HEK293 (cell line): ENCODE measurements at regions not wholly inside any gene's neighbourhood (a gene's known extent, or its start where the extent isn't known, plus 50 kb on each side); places are given as distances from the start of the nearest gene placed in this dataset.

Experiments used
- CTCF ChIA-PET: fragments of 350-600 bp; formaldehyde crosslinking; extraction: SDS; loops from one replicate; lab custom pipeline; 2021; ENCODE audit warnings: antibody characterized with exemption; lab: Yijun Ruan, JAX
- POLR2A ChIA-PET: fragments of 300-600 bp; formaldehyde crosslinking; extraction: SDS; loops from one replicate; lab custom pipeline; 2020; ENCODE audit warnings: antibody characterized with exemption, inconsistent platforms; lab: Yijun Ruan, JAX
- H3K27ac ChIP-seq: fragments of 200-500 bp; sonication (Bioruptor generic); 2 replicates; pipeline ENCODE4 v1.5.1; 2014; ENCODE audit warnings: low read depth, low read length, control low read depth, inconsistent platforms; ENCODE audit errors: extremely low read depth
- H3K36me3 ChIP-seq, 2 experiments: fragments of 200-500 bp in 1 of 2; sonication (Bioruptor generic) in 1 of 2; 1 replicate in 1 of 2; 2 replicates in 1 of 2; pipeline ENCODE4 v1.5.1; 2014 to 2017; ENCODE audit warnings: inconsistent platforms in 2 of 2, low read length in 2 of 2; ENCODE audit not compliant: control insufficient read depth in 2 of 2, insufficient read depth in 1 of 2
- H3K4me1 ChIP-seq: fragments of 200-500 bp; sonication (Bioruptor generic); 2 replicates; pipeline ENCODE4 v1.5.1; 2014; ENCODE audit warnings: mild to moderate bottlenecking, low read length, inconsistent platforms; ENCODE audit not compliant: control insufficient read depth, insufficient read depth
- H3K4me3 ChIP-seq: 2 replicates; pipeline ENCODE4 v1.5.1; 2011; ENCODE audit warnings: low read depth, mild to moderate bottlenecking, control low read depth, low read length, moderate library complexity
- H3K9me3 ChIP-seq: fragments of 200-500 bp; sonication (Bioruptor generic); 2 replicates; pipeline ENCODE4 v1.5.1; 2014; ENCODE audit warnings: low read depth, low read length, inconsistent platforms; ENCODE audit not compliant: control insufficient read depth, insufficient read depth
- FEZF1 ChIP-seq: fragments of 450-650 bp; formaldehyde crosslinking; IDR thresholded peaks from 2 replicates; pipeline ENCODE4 v1.5.1; 2016; ENCODE audit warnings: missing biosample characterization, missing genetic modification characterization
- GLIS1 ChIP-seq: fragments of 450-650 bp; formaldehyde crosslinking; IDR thresholded peaks from 2 replicates; pipeline ENCODE4 v1.5.1; 2016; ENCODE audit warnings: missing biosample characterization, missing genetic modification characterization
- GLIS2 ChIP-seq: fragments of 450-650 bp; formaldehyde crosslinking; IDR thresholded peaks from 2 replicates; pipeline ENCODE4 v1.5.1; 2016; ENCODE audit warnings: missing biosample characterization, missing genetic modification characterization
- IKZF3 ChIP-seq: fragments of 450-650 bp; IDR thresholded peaks from 2 replicates; pipeline ENCODE4 v1.5.0; 2018; ENCODE audit warnings: missing biosample characterization, mild to moderate bottlenecking, missing genetic modification characterization, moderate library complexity
- KLF1 ChIP-seq: fragments of 450-650 bp; formaldehyde crosslinking; IDR thresholded peaks from 2 replicates; pipeline ENCODE4 v1.5.1; 2016; ENCODE audit warnings: missing biosample characterization, missing genetic modification characterization
- OVOL3 ChIP-seq: fragments of 450-650 bp; formaldehyde crosslinking; IDR thresholded peaks from 2 replicates; pipeline ENCODE4 v1.5.1; 2016; ENCODE audit warnings: missing biosample characterization, missing genetic modification characterization
- SCRT1 ChIP-seq: fragments of 450-650 bp; formaldehyde crosslinking; IDR thresholded peaks from 2 replicates; pipeline ENCODE4 v1.5.1; 2016; ENCODE audit warnings: missing biosample characterization, missing genetic modification characterization, borderline replicate concordance
- TRIM28 ChIP-seq: IDR thresholded peaks from 2 replicates; pipeline ENCODE4 v1.6.1; 2011; ENCODE audit warnings: low read length, control low read depth, borderline replicate concordance
- ZBTB8A ChIP-seq: fragments of 450-650 bp; formaldehyde crosslinking; IDR thresholded peaks from 2 replicates; pipeline ENCODE4 v1.5.1; 2016; ENCODE audit warnings: missing biosample characterization, missing genetic modification characterization
- ZFP37 ChIP-seq: fragments of 450-650 bp; formaldehyde crosslinking; IDR thresholded peaks from 2 replicates; pipeline ENCODE4 v1.5.1; 2016; ENCODE audit warnings: missing biosample characterization, missing genetic modification characterization
- ZIC2 ChIP-seq: fragments of 450-650 bp; formaldehyde crosslinking; IDR thresholded peaks from 2 replicates; pipeline ENCODE4 v1.5.1; 2016; ENCODE audit warnings: missing biosample characterization, missing genetic modification characterization
- ZNF121 ChIP-seq: fragments of 450-650 bp; formaldehyde crosslinking; IDR thresholded peaks from 2 replicates; pipeline ENCODE4 v1.5.1; 2016; ENCODE audit warnings: missing biosample characterization, missing genetic modification characterization
- ZNF138 ChIP-seq: fragments of 450-650 bp; formaldehyde crosslinking; IDR thresholded peaks from 2 replicates; pipeline ENCODE4 v1.5.1; 2016; ENCODE audit warnings: missing biosample characterization, missing genetic modification characterization, borderline replicate concordance
- ZNF146 ChIP-seq: fragments of 450-650 bp; formaldehyde crosslinking; IDR thresholded peaks from 2 replicates; pipeline ENCODE4 v1.5.1; 2016; ENCODE audit warnings: missing biosample characterization, missing genetic modification characterization
- ZNF157 ChIP-seq: fragments of 450-650 bp; formaldehyde crosslinking; IDR thresholded peaks from 2 replicates; pipeline ENCODE4 v1.5.1; 2016; ENCODE audit warnings: missing biosample characterization, missing genetic modification characterization
- ZNF16 ChIP-seq: fragments of 450-650 bp; formaldehyde crosslinking; IDR thresholded peaks from 2 replicates; pipeline ENCODE4 v1.5.1; 2016; ENCODE audit warnings: low read depth, missing biosample characterization, missing genetic modification characterization
- ZNF223 ChIP-seq: fragments of 450-650 bp; formaldehyde crosslinking; IDR thresholded peaks from 2 replicates; pipeline ENCODE4 v1.5.1; 2016; ENCODE audit warnings: missing biosample characterization, missing genetic modification characterization
- ZNF433 ChIP-seq: fragments of 450-650 bp; formaldehyde crosslinking; IDR thresholded peaks from 2 replicates; pipeline ENCODE4 v1.5.1; 2016; ENCODE audit warnings: missing biosample characterization, missing genetic modification characterization, low read depth
- ZNF549 ChIP-seq: fragments of 450-650 bp; IDR thresholded peaks from 2 replicates; pipeline ENCODE4 v1.5.1; 2018; ENCODE audit warnings: missing biosample characterization, missing genetic modification characterization, mild to moderate bottlenecking, inconsistent platforms, moderate library complexity
- ZNF555 ChIP-seq: fragments of 450-650 bp; formaldehyde crosslinking; conservative IDR thresholded peaks from 2 replicates; pipeline ENCODE4 v1.5.1; 2017; ENCODE audit warnings: missing biosample characterization, mild to moderate bottlenecking, missing genetic modification characterization, inconsistent platforms
- ZNF623 ChIP-seq: fragments of 450-650 bp; formaldehyde crosslinking; IDR thresholded peaks from 2 replicates; pipeline ENCODE4 v1.5.1; 2016; ENCODE audit warnings: missing biosample characterization, missing genetic modification characterization
- ZNF654 ChIP-seq: fragments of 450-650 bp; formaldehyde crosslinking; IDR thresholded peaks from 2 replicates; pipeline ENCODE4 v1.5.1; 2016; ENCODE audit warnings: low read depth, missing biosample characterization, missing genetic modification characterization
- ZNF670 ChIP-seq: fragments of 450-650 bp; formaldehyde crosslinking; IDR thresholded peaks from 2 replicates; pipeline ENCODE4 v1.5.1; 2016; ENCODE audit warnings: missing biosample characterization, missing genetic modification characterization, low read depth
- ZNF707 ChIP-seq: fragments of 450-650 bp; formaldehyde crosslinking; IDR thresholded peaks from 2 replicates; pipeline ENCODE4 v1.5.1; 2016; ENCODE audit warnings: missing biosample characterization, missing genetic modification characterization
- TF ChIP-seq, protein P1 (sequence below): fragments of 450-650 bp; formaldehyde crosslinking; conservative IDR thresholded peaks from 2 replicates; pipeline ENCODE4 v1.5.1; 2016; ENCODE audit warnings: low read depth, missing biosample characterization, missing genetic modification characterization
- TF ChIP-seq, protein P2 (sequence below): fragments of 450-650 bp; formaldehyde crosslinking; IDR thresholded peaks from 2 replicates; pipeline ENCODE4 v1.5.1; 2017; ENCODE audit warnings: missing biosample characterization, missing genetic modification characterization
- TF ChIP-seq, protein P3 (sequence below): fragments of 450-650 bp; formaldehyde crosslinking; IDR thresholded peaks from 2 replicates; pipeline ENCODE4 v1.5.1; 2016; ENCODE audit warnings: missing biosample characterization, missing genetic modification characterization
- TF ChIP-seq, protein P4 (sequence below): fragments of 450-650 bp; formaldehyde crosslinking; IDR thresholded peaks from 2 replicates; pipeline ENCODE4 v1.5.1; 2016; ENCODE audit warnings: missing biosample characterization, missing genetic modification characterization, borderline replicate concordance

DNA sequence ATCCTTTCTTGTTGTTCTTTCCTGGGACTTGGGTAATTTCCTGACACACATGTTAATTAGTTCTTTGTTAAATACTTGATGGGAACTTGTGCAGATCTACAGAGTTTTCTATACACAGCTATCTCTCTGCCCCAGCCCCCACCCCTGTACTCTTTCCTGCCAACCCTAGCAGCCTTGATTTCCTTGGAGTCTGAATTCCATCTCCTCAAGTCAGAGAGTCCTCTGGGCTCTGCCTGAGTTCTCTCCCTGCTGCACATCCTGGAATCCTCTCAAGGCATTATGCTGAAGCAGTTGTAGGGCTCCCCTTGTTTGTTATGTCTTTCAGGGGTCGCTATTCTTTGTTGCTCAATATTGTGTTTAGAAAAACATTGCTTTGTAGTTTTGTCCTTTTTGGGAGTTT, 384.7 kb downstream of the RPS6KC1 start:
- Histone ChIP-seq H3K36me3 (no peaks in the 10 kb centered on the region), H3K9me3 (no peaks in the 10 kb centered on the region), H3K4me1 (no peaks in the 10 kb centered on the region), H3K4me3 (no peak overlapping the region), H3K27ac (no peak overlapping the region)
- no peak for TF ChIP-seq ZNF138 (tag by site-specific recombination)
- TF ChIP-seq ZNF670 (tag by site-specific recombination), result no peak
- no peak for TF ChIP-seq ZBTB8A (tag by site-specific recombination)
- TF ChIP-seq, protein P1, sequence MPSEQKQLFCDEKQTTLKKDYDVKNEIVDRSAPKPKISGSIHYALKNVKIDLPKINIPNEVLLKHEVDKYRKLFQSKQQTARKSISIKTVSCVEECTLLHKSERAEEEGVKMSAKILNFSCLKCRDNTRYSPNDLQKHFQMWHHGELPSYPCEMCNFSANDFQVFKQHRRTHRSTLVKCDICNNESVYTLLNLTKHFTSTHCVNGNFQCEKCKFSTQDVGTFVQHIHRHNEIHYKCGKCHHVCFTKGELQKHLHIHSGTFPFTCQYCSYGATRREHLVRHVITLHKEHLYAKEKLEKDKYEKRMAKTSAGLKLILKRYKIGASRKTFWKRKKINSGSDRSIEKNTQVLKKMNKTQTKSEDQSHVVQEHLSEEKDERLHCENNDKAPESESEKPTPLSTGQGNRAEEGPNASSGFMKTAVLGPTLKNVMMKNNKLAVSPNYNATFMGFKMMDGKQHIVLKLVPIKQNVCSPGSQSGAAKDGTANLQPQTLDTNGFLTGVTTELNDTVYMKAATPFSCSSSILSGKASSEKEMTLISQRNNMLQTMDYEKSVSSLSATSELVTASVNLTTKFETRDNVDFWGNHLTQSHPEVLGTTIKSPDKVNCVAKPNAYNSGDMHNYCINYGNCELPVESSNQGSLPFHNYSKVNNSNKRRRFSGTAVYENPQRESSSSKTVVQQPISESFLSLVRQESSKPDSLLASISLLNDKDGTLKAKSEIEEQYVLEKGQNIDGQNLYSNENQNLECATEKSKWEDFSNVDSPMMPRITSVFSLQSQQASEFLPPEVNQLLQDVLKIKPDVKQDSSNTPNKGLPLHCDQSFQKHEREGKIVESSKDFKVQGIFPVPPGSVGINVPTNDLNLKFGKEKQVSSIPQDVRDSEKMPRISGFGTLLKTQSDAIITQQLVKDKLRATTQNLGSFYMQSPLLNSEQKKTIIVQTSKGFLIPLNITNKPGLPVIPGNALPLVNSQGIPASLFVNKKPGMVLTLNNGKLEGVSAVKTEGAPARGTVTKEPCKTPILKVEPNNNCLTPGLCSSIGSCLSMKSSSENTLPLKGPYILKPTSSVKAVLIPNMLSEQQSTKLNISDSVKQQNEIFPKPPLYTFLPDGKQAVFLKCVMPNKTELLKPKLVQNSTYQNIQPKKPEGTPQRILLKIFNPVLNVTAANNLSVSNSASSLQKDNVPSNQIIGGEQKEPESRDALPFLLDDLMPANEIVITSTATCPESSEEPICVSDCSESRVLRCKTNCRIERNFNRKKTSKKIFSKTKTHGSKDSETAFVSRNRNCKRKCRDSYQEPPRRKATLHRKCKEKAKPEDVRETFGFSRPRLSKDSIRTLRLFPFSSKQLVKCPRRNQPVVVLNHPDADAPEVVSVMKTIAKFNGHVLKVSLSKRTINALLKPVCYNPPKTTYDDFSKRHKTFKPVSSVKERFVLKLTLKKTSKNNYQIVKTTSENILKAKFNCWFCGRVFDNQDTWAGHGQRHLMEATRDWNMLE (tag by site-specific recombination), result no peak
- no peak for TF ChIP-seq ZNF121 (tag by site-specific recombination)
- no peak for TF ChIP-seq FEZF1
- no peak for TF ChIP-seq ZNF223 (tag by site-specific recombination)
- no peak for TF ChIP-seq ZNF707 (tag by site-specific recombination)
- TF ChIP-seq ZNF433 (tag by site-specific recombination), result no peak
- TF ChIP-seq, protein P2, sequence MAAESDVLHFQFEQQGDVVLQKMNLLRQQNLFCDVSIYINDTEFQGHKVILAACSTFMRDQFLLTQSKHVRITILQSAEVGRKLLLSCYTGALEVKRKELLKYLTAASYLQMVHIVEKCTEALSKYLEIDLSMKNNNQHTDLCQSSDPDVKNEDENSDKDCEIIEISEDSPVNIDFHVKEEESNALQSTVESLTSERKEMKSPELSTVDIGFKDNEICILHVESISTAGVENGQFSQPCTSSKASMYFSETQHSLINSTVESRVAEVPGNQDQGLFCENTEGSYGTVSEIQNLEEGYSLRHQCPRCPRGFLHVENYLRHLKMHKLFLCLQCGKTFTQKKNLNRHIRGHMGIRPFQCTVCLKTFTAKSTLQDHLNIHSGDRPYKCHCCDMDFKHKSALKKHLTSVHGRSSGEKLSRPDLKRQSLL (tag by site-specific recombination), result no peak
- no peak for TF ChIP-seq ZNF16 (tag by site-specific recombination)
- no peak for TF ChIP-seq IKZF3 (tag by site-specific recombination)
- TF ChIP-seq ZNF555 (tag by site-specific recombination), result no peak
- no peak for TF ChIP-seq TRIM28
- TF ChIP-seq, protein P3, sequence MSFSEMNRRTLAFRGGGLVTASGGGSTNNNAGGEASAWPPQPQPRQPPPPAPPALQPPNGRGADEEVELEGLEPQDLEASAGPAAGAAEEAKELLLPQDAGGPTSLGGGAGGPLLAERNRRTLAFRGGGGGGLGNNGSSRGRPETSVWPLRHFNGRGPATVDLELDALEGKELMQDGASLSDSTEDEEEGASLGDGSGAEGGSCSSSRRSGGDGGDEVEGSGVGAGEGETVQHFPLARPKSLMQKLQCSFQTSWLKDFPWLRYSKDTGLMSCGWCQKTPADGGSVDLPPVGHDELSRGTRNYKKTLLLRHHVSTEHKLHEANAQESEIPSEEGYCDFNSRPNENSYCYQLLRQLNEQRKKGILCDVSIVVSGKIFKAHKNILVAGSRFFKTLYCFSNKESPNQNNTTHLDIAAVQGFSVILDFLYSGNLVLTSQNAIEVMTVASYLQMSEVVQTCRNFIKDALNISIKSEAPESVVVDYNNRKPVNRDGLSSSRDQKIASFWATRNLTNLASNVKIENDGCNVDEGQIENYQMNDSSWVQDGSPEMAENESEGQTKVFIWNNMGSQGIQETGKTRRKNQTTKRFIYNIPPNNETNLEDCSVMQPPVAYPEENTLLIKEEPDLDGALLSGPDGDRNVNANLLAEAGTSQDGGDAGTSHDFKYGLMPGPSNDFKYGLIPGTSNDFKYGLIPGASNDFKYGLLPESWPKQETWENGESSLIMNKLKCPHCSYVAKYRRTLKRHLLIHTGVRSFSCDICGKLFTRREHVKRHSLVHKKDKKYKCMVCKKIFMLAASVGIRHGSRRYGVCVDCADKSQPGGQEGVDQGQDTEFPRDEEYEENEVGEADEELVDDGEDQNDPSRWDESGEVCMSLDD (tag by site-specific recombination), result no peak
- no peak for TF ChIP-seq ZFP37 (tag by site-specific recombination)
- ChIA-PET POLR2A (no interaction called here), CTCF (no interaction called here)

DNA sequence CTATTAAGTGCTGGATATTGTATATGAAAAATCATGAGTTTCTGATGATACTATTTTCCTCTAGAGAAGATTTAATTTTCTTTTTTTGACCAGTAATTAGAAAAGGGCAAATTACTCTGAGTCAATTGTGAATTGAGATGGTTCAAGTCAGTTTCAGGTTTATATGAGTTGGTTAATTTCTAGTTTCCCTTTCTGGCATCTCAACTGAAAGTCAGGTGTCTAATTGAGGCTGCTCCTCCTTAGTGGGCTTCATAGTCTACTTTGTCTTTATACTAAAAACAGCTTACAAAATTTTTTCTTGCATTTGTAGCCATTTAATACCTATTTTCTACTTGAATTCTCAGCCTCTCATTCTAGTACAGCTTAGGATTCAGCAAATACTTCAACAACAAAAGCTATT, 387.3 kb downstream of the RPS6KC1 start:
- Histone ChIP-seq H3K4me1 (no peaks in the 10 kb centered on the region), H3K9me3 (no peaks in the 10 kb centered on the region), H3K36me3 (no peaks in the 10 kb centered on the region), H3K4me3 (no peak overlapping the region), H3K27ac (no peak overlapping the region)
- ChIA-PET CTCF (no interaction called here), POLR2A (no interaction called here)
- TF ChIP-seq, protein P4, sequence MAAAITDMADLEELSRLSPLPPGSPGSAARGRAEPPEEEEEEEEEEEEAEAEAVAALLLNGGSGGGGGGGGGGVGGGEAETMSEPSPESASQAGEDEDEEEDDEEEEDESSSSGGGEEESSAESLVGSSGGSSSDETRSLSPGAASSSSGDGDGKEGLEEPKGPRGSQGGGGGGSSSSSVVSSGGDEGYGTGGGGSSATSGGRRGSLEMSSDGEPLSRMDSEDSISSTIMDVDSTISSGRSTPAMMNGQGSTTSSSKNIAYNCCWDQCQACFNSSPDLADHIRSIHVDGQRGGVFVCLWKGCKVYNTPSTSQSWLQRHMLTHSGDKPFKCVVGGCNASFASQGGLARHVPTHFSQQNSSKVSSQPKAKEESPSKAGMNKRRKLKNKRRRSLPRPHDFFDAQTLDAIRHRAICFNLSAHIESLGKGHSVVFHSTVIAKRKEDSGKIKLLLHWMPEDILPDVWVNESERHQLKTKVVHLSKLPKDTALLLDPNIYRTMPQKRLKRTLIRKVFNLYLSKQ, result no peak
- TF ChIP-seq ZNF157 (tag by site-specific recombination) (no peak), GLIS1 (tag by site-specific recombination) (no peak), ZIC2 (tag by site-specific recombination) (no peak), OVOL3 (tag by site-specific recombination) (no peak), ZNF670 (tag by site-specific recombination) (no peak), KLF1 (tag by site-specific recombination) (no peak), ZNF654 (tag by site-specific recombination) (no peak), SCRT1 (tag by site-specific recombination) (no peak), ZNF549 (tag by site-specific recombination) (no peak), FEZF1 (no peak), GLIS2 (tag by site-specific recombination) (no peak), ZNF146 (no peak), ZNF623 (tag by site-specific recombination) (no peak), ZBTB8A (tag by site-specific recombination) (no peak)
